Mesenchymal stem cell (in vitro differentiated cells and primary cell): ENCODE measurements at regions not wholly inside any gene's neighbourhood (a gene's known extent, or its start where the extent isn't known, plus 50 kb on each side); places are given as distances from the start of the nearest gene placed in this dataset. TPM values are rescaled to one million over a fixed set of nuclear protein-coding genes. Genes with fewer than 3 reads are reported as not detected.

Source experiments
- DNase-seq: peaks from one replicate; pipeline ENCODE4 v3.0.0-alpha.2; 2013
- H2AFZ ChIP-seq: one replicate; pipeline ENCODE4 v1.6.1; 2013; ENCODE audit warnings: low read depth, mild to moderate bottlenecking, control low read depth, inconsistent platforms, low read length, moderate library complexity
- H2AK5ac ChIP-seq: 2 replicates; pipeline ENCODE4 v1.6.1; 2013; ENCODE audit warnings: low read length, moderate library complexity, mild to moderate bottlenecking, inconsistent platforms; ENCODE audit not compliant: severe bottlenecking
- H2BK120ac ChIP-seq: one replicate; pipeline ENCODE4 v1.6.1; 2013; ENCODE audit warnings: low read depth, mild to moderate bottlenecking, inconsistent platforms, low read length, moderate library complexity
- H2BK12ac ChIP-seq, 2 experiments: one replicate each; pipeline ENCODE4 v1.6.1; 2013; ENCODE audit warnings: inconsistent platforms in 2 of 2, low read length in 2 of 2, mild to moderate bottlenecking in 2 of 2, moderate library complexity in 2 of 2, control low read depth in 1 of 2
- H2BK15ac ChIP-seq: one replicate; pipeline ENCODE4 v1.6.1; 2013; ENCODE audit warnings: mild to moderate bottlenecking, low read depth, inconsistent platforms; ENCODE audit not compliant: poor library complexity, severe bottlenecking
- H2BK5ac ChIP-seq: 2 replicates; pipeline ENCODE4 v1.6.1; 2013; ENCODE audit warnings: low read depth, mild to moderate bottlenecking, low read length, control low read depth, inconsistent platforms; ENCODE audit not compliant: poor library complexity, severe bottlenecking
- H3K14ac ChIP-seq, 2 experiments: one replicate each; pipeline ENCODE4 v1.6.1; 2013; ENCODE audit warnings: inconsistent platforms in 2 of 2, low read length in 2 of 2, control low read depth in 1 of 2, mild to moderate bottlenecking in 1 of 2, moderate library complexity in 1 of 2
- H3K18ac ChIP-seq, 2 experiments: one replicate each; pipeline ENCODE4 v1.6.1; 2013; ENCODE audit warnings: inconsistent platforms in 2 of 2, low read length in 2 of 2, control low read depth in 1 of 2, low read depth in 1 of 2, mild to moderate bottlenecking in 1 of 2
- H3K23ac ChIP-seq, 2 experiments: one replicate each; pipeline ENCODE4 v1.6.1; 2013; ENCODE audit warnings: inconsistent platforms in 2 of 2, low read length in 2 of 2, mild to moderate bottlenecking in 2 of 2, moderate library complexity in 2 of 2, control low read depth in 1 of 2
- H3K27ac ChIP-seq: 2 replicates; pipeline ENCODE4 v1.5.1; 2013; ENCODE audit warnings: mild to moderate bottlenecking, moderate library complexity, low read length, control low read depth, inconsistent platforms; ENCODE audit not compliant: poor library complexity, severe bottlenecking
- H3K27me3 ChIP-seq, 2 experiments: 2 replicates each; pipeline versions ENCODE4 v1.6.1 to v1.7.0; 2013; ENCODE audit warnings: low read length in 2 of 2, mild to moderate bottlenecking in 2 of 2, moderate library complexity in 2 of 2, control low read depth in 1 of 2, inconsistent platforms in 1 of 2; ENCODE audit not compliant: control insufficient read depth in 1 of 2, insufficient read depth in 1 of 2
- H3K36me3 ChIP-seq, 2 experiments: 2 replicates each; pipeline versions ENCODE4 v1.6.1 to v1.7.0; 2013; ENCODE audit warnings: low read length in 2 of 2, control low read depth in 1 of 2, inconsistent platforms in 1 of 2, low read depth in 1 of 2, mild to moderate bottlenecking in 1 of 2; ENCODE audit not compliant: insufficient read depth in 2 of 2, control insufficient read depth in 1 of 2
- H3K4ac ChIP-seq, 2 experiments: one replicate each; pipeline ENCODE4 v1.6.1; 2013; ENCODE audit warnings: inconsistent platforms in 2 of 2, low read length in 2 of 2, mild to moderate bottlenecking in 2 of 2, moderate library complexity in 2 of 2, control low read depth in 1 of 2, low read depth in 1 of 2
- H3K4me1 ChIP-seq: 2 replicates; pipeline ENCODE4 v1.6.1; 2013; ENCODE audit warnings: low read depth, low read length, control low read depth; ENCODE audit not compliant: control insufficient read depth, insufficient read depth
- H3K4me2 ChIP-seq: 2 replicates; pipeline ENCODE4 v1.6.1; 2013; ENCODE audit warnings: low read length, mild to moderate bottlenecking, inconsistent platforms; ENCODE audit not compliant: poor library complexity, severe bottlenecking
- H3K4me3 ChIP-seq, 2 experiments: 2 replicates each; pipeline versions ENCODE4 v1.5.1 to v1.7.0; 2013; ENCODE audit warnings: low read length in 2 of 2, mild to moderate bottlenecking in 2 of 2, control low read depth in 1 of 2, low read depth in 1 of 2; ENCODE audit not compliant: insufficient read depth in 1 of 2
- H3K79me1 ChIP-seq: replicated peaks from 2 replicates; pipeline ENCODE4 v1.6.1; 2013; ENCODE audit warnings: mild to moderate bottlenecking, control low read depth, low read length, inconsistent platforms; ENCODE audit not compliant: poor library complexity, severe bottlenecking
- H3K9ac ChIP-seq: 2 replicates; pipeline ENCODE4 v1.7.0; 2013; ENCODE audit warnings: mild to moderate bottlenecking, low read length, moderate library complexity
- H3K9me3 ChIP-seq: 2 replicates; pipeline ENCODE4 v1.7.0; 2013; ENCODE audit warnings: mild to moderate bottlenecking, low read length; ENCODE audit not compliant: control insufficient read depth
- H4K8ac ChIP-seq: one replicate; pipeline ENCODE4 v1.6.1; 2013; ENCODE audit warnings: inconsistent platforms, mild to moderate bottlenecking, low read length, moderate library complexity
- H4K91ac ChIP-seq: one replicate; pipeline ENCODE4 v1.6.1; 2013; ENCODE audit warnings: mild to moderate bottlenecking, low read length, inconsistent platforms
- WGBS: methylation state at CpG from one replicate; pipeline ENCODE4 v1.1.7; 2013; ENCODE audit warnings: mixed read lengths; 5-methylcytosine and 5-hydroxymethylcytosine counted together
- small RNA-seq: library from polyadenylated mRNA; stranded (forward); fragments of <200 nt; extraction: miRNeasy Mini kit (QIAGEN cat#:217004); gene quantifications from one replicate; pipeline ENCODE3, GENCODE V24; 2013; ENCODE audit warnings: low read depth

DNA sequence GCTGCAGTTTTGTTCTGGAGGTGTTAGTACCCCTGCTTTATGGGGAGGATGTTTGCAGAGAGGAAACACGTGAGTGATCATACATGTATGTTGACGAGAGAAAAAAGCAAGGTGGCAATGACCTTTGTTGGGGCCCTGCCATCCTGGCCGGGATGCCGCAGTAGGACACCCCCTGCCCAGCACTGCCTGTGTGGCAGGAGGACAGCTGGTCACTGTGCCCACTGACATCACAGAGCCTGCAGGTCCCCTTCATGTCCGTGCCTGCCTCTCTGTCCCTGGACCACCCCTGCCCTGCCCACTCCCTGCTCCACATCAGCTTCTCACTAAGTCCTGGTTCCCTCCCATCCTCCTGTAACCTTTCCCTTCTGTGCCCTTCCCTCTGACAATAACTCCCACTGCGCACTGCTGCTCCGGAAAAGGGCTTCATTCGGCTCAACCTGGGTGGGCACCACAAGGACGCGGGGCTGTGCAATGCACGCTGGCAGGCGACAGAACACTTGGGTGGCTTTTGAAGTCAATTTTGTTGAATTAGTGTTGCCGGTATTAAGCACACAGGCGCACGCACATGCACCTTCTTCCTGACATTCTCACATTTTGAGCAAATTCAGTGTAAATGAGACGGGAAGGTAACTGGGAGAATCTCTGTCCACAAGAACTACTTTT lies 51.5 kb upstream of the TWIST2 start:
- no peak overlapping the region for H2BK120ac ChIP-seq
- no peak overlapping the region for H3K23ac ChIP-seq
- no peaks in the 10 kb centered on the region for H3K9me3 ChIP-seq
- no peaks in the 10 kb centered on the region for H3K79me1 ChIP-seq
- no peak overlapping the region for H2AFZ ChIP-seq
- no peak overlapping the region for H3K4me2 ChIP-seq
- H2BK15ac ChIP-seq: no peak overlapping the region
- DNase-seq: no peak
- H3K27ac ChIP-seq: no peak overlapping the region
- H2AK5ac ChIP-seq: no peak overlapping the region
- H4K8ac ChIP-seq: no peak overlapping the region
- no peaks in the 10 kb centered on the region for H3K4me1 ChIP-seq
- H2BK12ac ChIP-seq: no peak overlapping the region
- H2BK5ac ChIP-seq: no peak overlapping the region
- no peak overlapping the region for H3K9ac ChIP-seq
- H3K27me3 ChIP-seq: peaks cover 3 to 15% of the 10 kb centered on the region in 2 experiments
- H4K91ac ChIP-seq: no peak overlapping the region
- no peak overlapping the region for H3K4me3 ChIP-seq
- H3K36me3 ChIP-seq: no peaks in the 10 kb centered on the region
- no peak overlapping the region for H3K18ac ChIP-seq
- WGBS: 87% methylated on average over 14 of the region's 16 CpGs
- H3K14ac ChIP-seq: no peak overlapping the region
- no peak overlapping the region for H3K4ac ChIP-seq

- H2BK120ac ChIP-seq: no peak overlapping the region
- H3K23ac ChIP-seq: no peak overlapping the region
- no peaks in the 10 kb centered on the region for H3K36me3 ChIP-seq
- no peak overlapping the region for H3K27ac ChIP-seq
- H2BK5ac ChIP-seq: no peak overlapping the region
- no peak overlapping the region for H3K4me3 ChIP-seq
- H4K8ac ChIP-seq: no peak overlapping the region
- no peaks in the 10 kb centered on the region for H3K9me3 ChIP-seq
- H3K79me1 ChIP-seq: no peaks in the 10 kb centered on the region
- no peak overlapping the region for H3K9ac ChIP-seq
- 91% methylated on average over 8 of the region's 8 CpGs for WGBS
- H3K4me1 ChIP-seq: no peaks in the 10 kb centered on the region
- no peak overlapping the region for H2AFZ ChIP-seq
- no peak overlapping the region for H2BK15ac ChIP-seq
- DNase-seq: no peak
- no peak overlapping the region for H2BK12ac ChIP-seq
- H2AK5ac ChIP-seq: no peak overlapping the region
- H3K18ac ChIP-seq: no peak overlapping the region
- H4K91ac ChIP-seq: no peak overlapping the region
- no peak overlapping the region for H3K14ac ChIP-seq
- H3K27me3 ChIP-seq: peaks cover 3 to 15% of the 10 kb centered on the region in 2 experiments
- H3K4me2 ChIP-seq: no peak overlapping the region
- H3K4ac ChIP-seq: no peak overlapping the region
These were observed 50.3 kb upstream of the TWIST2 start for GRCh38 chr2:238797537-238797936.

Small RNAs in the stretch of these regions (small RNA-seq; reads per million reads assigned to genes)
- not detected for gene AC113618.1
